Panc1 (cell line): ENCODE measurements at regions not wholly inside any gene's neighbourhood (a gene's known extent, or its start where the extent isn't known, plus 50 kb on each side); places are given as distances from the start of the nearest gene placed in this dataset.

ENCODE experiments used
- ATAC-seq: fragments of 200-7000 bp; cut with Tn5 transposase; 2 replicates; pipeline ENCODE4 v1.9.1; 2020; ENCODE audit warnings: mild to moderate bottlenecking, moderate library complexity
- BruUV-seq: library from RNA; stranded (reverse); fragments of 400-500 nt; replicated peaks from 2 replicates; lab custom pipeline; 2021; lab: Mats Ljungman, UMichigan
- CTCF ChIA-PET: fragments of 300-600 bp; sonication (Branson Sonifier 250); formaldehyde crosslinking; loops from one replicate; lab custom pipeline; 2022; ENCODE audit warnings: antibody characterized with exemption; lab: Charles Lee
- POLR2A ChIA-PET: fragments of 300-600 bp; sonication (Branson Sonifier 250); formaldehyde crosslinking; loops from one replicate; lab custom pipeline; 2022; ENCODE audit warnings: antibody characterized with exemption; lab: Charles Lee
- DNase-seq: peaks from one replicate; pipeline ENCODE4 v3.0.0-alpha.2; 2010; ENCODE audit warnings: low read depth, low spot score
- H3K27ac ChIP-seq: 2 replicates; pipeline ENCODE4 v1.5.1; 2011; ENCODE audit warnings: mild to moderate bottlenecking, low read length, inconsistent platforms
- H3K27me3 ChIP-seq: fragments of 200-500 bp; sonication (Bioruptor generic); 2 replicates; pipeline ENCODE4 v1.6.0; 2014; ENCODE audit warnings: low read length, inconsistent platforms; ENCODE audit not compliant: control insufficient read depth, insufficient read depth
- H3K36me3 ChIP-seq: fragments of 200-500 bp; sonication (Bioruptor generic); 2 replicates; pipeline ENCODE4 v1.5.1; 2014; ENCODE audit warnings: inconsistent platforms, mild to moderate bottlenecking, low read length, moderate library complexity; ENCODE audit not compliant: control insufficient read depth, insufficient read depth
- H3K4me1 ChIP-seq: 2 replicates; pipeline ENCODE4 v1.5.1; 2011; ENCODE audit warnings: inconsistent platforms, mild to moderate bottlenecking, low read length, moderate library complexity; ENCODE audit not compliant: control insufficient read depth, insufficient read depth
- H3K4me3 ChIP-seq, 2 experiments: 2 replicates each; pipeline ENCODE4 v1.5.1; 2011 to 2012; ENCODE audit warnings: low read depth in 2 of 2, low read length in 2 of 2, mild to moderate bottlenecking in 2 of 2, inconsistent platforms in 1 of 2, moderate library complexity in 1 of 2
- H3K9me3 ChIP-seq: fragments of 200-500 bp; sonication (Bioruptor generic); 2 replicates; pipeline ENCODE4 v1.5.1; 2014; ENCODE audit warnings: low read depth, mild to moderate bottlenecking, inconsistent platforms, low read length, moderate library complexity; ENCODE audit not compliant: control insufficient read depth, insufficient read depth
- POLR2AphosphoS5 ChIP-seq: IDR thresholded peaks from 2 replicates; pipeline ENCODE4 v1.6.1; 2012; ENCODE audit warnings: mild to moderate bottlenecking, low read depth, low read length, moderate library complexity
- SIN3A ChIP-seq: IDR thresholded peaks from 2 replicates; pipeline ENCODE4 v1.6.1; 2012; ENCODE audit warnings: low read depth, mild to moderate bottlenecking, low read length, moderate library complexity, borderline replicate concordance; ENCODE audit not compliant: insufficient read depth
- TCF7L2 ChIP-seq: IDR thresholded peaks from 2 replicates; pipeline ENCODE4 v1.6.1; 2011; ENCODE audit warnings: mild to moderate bottlenecking, low read depth, low read length, inconsistent platforms
- in situ Hi-C: cut with HindIII; loops from 2 replicates; pipeline ENCODE4 v1.10.0; 2016; ENCODE audit warnings: low sequenced_read_pairs, low pct_unique_long_range_greater_than_20kb
- intact Hi-C: fragments of 100-400 bp; cut with micrococcal nuclease; formaldehyde crosslinking; loops from one replicate; pipeline ENCODE4 v1.10.0; 2022; ENCODE audit not compliant: unreplicated experiment
- TF ChIP-seq, protein P1 (sequence below), 2 experiments: IDR thresholded peaks; 2 replicates each; pipeline ENCODE4 v1.6.1; 2011 to 2012; ENCODE audit warnings: low read depth in 2 of 2, control low read depth in 1 of 2, low read length in 1 of 2, mild to moderate bottlenecking in 1 of 2, moderate library complexity in 1 of 2; ENCODE audit not compliant: insufficient read depth in 1 of 2
- TF ChIP-seq, protein P2 (sequence below): fragments of 450-650 bp; IDR thresholded peaks from 2 replicates; pipeline ENCODE4 v1.5.1; 2017; ENCODE audit warnings: mild to moderate bottlenecking

DNA sequence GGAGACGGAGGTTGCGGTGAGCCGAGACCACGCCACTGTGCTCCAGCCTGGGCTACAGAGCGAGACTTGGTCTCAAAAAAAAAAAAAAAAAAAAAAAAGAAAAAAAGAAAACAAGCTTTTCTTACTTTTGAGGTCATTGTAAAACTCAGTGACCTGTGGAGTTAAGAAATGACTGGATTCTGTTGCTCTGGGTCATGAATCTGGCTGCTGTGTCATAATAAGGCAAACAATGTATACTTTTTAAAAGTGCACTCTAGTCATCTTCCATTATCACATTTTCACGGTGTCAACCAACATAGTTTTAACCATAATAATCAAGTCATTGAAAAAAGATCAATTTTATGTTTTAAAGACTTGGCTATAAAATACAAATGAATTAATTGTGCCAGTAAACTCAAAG, 1186.6 kb downstream of the DIAPH3 start:
- H3K27me3 ChIP-seq, result no peaks in the 10 kb centered on the region
- DNase-seq (no peak), ATAC-seq (no peak)
- in situ Hi-C loops (no loop called here), intact Hi-C loops (no loop called here)
- POLR2A ChIA-PET, result no interaction called here
- no peak overlapping the region for H3K4me3 ChIP-seq
- no peaks in the 10 kb centered on the region for H3K9me3 ChIP-seq
- no peak for TF ChIP-seq SIN3A
- TF ChIP-seq, protein P1, sequence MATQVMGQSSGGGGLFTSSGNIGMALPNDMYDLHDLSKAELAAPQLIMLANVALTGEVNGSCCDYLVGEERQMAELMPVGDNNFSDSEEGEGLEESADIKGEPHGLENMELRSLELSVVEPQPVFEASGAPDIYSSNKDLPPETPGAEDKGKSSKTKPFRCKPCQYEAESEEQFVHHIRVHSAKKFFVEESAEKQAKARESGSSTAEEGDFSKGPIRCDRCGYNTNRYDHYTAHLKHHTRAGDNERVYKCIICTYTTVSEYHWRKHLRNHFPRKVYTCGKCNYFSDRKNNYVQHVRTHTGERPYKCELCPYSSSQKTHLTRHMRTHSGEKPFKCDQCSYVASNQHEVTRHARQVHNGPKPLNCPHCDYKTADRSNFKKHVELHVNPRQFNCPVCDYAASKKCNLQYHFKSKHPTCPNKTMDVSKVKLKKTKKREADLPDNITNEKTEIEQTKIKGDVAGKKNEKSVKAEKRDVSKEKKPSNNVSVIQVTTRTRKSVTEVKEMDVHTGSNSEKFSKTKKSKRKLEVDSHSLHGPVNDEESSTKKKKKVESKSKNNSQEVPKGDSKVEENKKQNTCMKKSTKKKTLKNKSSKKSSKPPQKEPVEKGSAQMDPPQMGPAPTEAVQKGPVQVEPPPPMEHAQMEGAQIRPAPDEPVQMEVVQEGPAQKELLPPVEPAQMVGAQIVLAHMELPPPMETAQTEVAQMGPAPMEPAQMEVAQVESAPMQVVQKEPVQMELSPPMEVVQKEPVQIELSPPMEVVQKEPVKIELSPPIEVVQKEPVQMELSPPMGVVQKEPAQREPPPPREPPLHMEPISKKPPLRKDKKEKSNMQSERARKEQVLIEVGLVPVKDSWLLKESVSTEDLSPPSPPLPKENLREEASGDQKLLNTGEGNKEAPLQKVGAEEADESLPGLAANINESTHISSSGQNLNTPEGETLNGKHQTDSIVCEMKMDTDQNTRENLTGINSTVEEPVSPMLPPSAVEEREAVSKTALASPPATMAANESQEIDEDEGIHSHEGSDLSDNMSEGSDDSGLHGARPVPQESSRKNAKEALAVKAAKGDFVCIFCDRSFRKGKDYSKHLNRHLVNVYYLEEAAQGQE (IDR thresholded peaks at IDR 0.05; ENCODE audit: insufficient read depth in 1 of 2, low read depth in 2 of 2, low read length in 1 of 2), result no peak
- TF ChIP-seq, protein P2, sequence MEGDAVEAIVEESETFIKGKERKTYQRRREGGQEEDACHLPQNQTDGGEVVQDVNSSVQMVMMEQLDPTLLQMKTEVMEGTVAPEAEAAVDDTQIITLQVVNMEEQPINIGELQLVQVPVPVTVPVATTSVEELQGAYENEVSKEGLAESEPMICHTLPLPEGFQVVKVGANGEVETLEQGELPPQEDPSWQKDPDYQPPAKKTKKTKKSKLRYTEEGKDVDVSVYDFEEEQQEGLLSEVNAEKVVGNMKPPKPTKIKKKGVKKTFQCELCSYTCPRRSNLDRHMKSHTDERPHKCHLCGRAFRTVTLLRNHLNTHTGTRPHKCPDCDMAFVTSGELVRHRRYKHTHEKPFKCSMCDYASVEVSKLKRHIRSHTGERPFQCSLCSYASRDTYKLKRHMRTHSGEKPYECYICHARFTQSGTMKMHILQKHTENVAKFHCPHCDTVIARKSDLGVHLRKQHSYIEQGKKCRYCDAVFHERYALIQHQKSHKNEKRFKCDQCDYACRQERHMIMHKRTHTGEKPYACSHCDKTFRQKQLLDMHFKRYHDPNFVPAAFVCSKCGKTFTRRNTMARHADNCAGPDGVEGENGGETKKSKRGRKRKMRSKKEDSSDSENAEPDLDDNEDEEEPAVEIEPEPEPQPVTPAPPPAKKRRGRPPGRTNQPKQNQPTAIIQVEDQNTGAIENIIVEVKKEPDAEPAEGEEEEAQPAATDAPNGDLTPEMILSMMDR, result no peak
- TF ChIP-seq TCF7L2, result no peak
- no peak for TF ChIP-seq POLR2AphosphoS5
- no peaks in the 10 kb centered on the region for H3K4me1 ChIP-seq
- CTCF ChIA-PET, result no interaction called here
- no peaks in the 10 kb centered on the region for H3K36me3 ChIP-seq
- no peak overlapping the region for H3K27ac ChIP-seq
- no TSS peak for BruUV-seq

DNA sequence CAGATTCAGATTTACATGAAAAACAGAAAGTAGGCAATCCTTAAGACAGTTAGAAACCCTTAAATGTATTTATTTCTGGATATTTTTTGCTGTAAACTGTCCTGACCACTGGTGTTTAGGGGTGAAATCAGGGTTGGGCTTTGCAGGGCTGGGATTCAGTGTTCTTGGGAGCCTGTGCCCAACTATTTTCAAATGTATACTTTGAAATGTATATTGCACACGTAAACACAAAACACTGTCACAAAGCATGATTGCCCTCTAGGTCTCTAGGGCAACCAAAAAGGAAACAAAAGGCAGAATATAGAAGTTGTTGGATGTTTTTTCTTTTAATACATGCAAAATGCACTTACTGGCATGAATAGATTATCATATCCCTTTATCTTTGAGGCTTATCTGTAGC, 1185.4 kb downstream of the DIAPH3 start:
- CTCF ChIA-PET, result no interaction called here

More for the DNA sequence above, 1185.4 kb downstream of the DIAPH3 start:
- H3K4me3 ChIP-seq, result no peak overlapping the region
- no TSS peak for BruUV-seq
- POLR2A ChIA-PET, result no interaction called here
- H3K36me3 ChIP-seq, result no peaks in the 10 kb centered on the region
- H3K27ac ChIP-seq, result no peak overlapping the region
- no peak for DNase-seq
- no peaks in the 10 kb centered on the region for H3K4me1 ChIP-seq
- no peaks in the 10 kb centered on the region for H3K27me3 ChIP-seq
- intact Hi-C loops, result no loop called here
- H3K9me3 ChIP-seq, result no peaks in the 10 kb centered on the region
- TF ChIP-seq, protein P1 (IDR thresholded peaks at IDR 0.05; ENCODE audit: insufficient read depth in 1 of 2, low read depth in 2 of 2, low read length in 1 of 2), result no peak
- TF ChIP-seq SIN3A (no peak), TCF7L2 (no peak)
- no peak for ATAC-seq
- in situ Hi-C loops, result no loop called here
